ENCODE measurements at regions not wholly inside any gene's neighbourhood (a gene's known extent, or its start where the extent isn't known, plus 50 kb on each side); places are given as distances from the start of the nearest gene placed in this dataset.

DNA sequence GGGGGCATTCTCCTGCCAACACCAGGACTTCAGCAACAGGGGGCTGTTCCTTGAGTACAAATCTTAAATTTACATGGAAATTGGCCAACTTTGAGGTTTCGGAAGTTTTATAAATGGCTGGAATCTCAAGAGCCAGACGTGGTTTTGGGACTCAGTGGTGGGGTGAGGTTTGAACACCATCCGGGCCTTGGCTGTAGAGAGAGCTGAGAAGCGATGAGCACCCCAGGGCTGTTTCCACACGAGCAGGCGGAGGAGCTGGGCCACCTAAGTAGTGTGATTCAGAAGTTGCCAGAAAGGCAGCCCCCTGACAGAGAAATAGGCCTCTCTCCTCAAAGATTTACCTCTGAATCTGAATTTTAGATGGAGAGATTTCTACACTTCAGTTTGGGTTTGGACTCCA, 89.0 kb downstream of the FGF9 start:
- TF ChIP-seq, protein P1, sequence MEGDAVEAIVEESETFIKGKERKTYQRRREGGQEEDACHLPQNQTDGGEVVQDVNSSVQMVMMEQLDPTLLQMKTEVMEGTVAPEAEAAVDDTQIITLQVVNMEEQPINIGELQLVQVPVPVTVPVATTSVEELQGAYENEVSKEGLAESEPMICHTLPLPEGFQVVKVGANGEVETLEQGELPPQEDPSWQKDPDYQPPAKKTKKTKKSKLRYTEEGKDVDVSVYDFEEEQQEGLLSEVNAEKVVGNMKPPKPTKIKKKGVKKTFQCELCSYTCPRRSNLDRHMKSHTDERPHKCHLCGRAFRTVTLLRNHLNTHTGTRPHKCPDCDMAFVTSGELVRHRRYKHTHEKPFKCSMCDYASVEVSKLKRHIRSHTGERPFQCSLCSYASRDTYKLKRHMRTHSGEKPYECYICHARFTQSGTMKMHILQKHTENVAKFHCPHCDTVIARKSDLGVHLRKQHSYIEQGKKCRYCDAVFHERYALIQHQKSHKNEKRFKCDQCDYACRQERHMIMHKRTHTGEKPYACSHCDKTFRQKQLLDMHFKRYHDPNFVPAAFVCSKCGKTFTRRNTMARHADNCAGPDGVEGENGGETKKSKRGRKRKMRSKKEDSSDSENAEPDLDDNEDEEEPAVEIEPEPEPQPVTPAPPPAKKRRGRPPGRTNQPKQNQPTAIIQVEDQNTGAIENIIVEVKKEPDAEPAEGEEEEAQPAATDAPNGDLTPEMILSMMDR (IDR thresholded peaks at IDR 0.05) = no peak
- TF ChIP-seq POLR2A (IDR thresholded peaks at IDR 0.05) = no peak
